ENCODE measurements at regions not wholly inside any gene's neighbourhood (a gene's known extent, or its start where the extent isn't known, plus 50 kb on each side); places are given as distances from the start of the nearest gene placed in this dataset.

DNA sequence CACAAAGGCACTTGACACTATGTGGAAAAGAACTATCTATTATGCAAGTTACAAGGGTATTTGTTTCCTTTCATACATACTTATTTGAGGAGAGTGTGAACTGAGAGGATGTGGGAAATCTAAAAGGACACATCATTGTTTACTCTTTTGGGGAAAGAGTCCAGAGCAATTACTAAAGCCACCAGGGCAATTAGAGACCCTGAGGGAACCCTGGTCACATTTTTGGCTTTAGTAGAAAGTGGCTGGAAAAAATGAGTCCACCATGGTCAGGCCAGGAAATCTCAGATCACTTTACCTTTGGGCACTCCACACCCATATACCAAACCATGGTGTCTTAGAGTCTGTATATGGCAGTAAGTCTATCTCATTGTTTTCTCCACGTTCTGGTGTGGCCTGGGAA, 243.3 kb downstream of the HLX start:
- TF ChIP-seq POLR2A (IDR thresholded peaks at IDR 0.05), result no peak
- TF ChIP-seq CTCF (IDR thresholded peaks at IDR 0.05 in 8 of 11, conservative IDR thresholded peaks at IDR 0.05 in 3 of 11), result no peak
- no peak for TF ChIP-seq POLR2AphosphoS5 (IDR thresholded peaks at IDR 0.05)

Measured in spleen (tissue), 7 donors.